ENCODE measurements at regions not wholly inside any gene's neighbourhood (a gene's known extent, or its start where the extent isn't known, plus 50 kb on each side); places are given as distances from the start of the nearest gene placed in this dataset.

DNA sequence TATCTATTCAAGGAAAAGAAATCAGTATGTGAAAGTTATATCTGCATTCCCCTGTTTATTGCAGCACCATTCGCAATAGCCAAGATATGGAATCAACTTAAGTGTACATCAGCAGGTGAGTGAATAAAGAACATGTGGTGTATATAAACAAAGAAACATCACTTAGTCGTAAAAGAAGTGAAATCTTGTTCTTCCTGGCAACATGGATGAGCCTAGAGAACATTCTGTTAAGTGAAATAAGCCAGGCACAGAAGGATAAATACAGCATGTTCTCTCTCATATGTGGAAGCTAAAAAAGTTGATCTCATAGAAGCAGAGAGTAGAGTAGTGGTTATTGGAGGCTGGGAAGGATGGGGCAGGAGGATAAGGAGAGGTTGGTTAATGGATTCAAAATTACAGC is 287.9 kb upstream of the FERMT1 start:
- WGBS, 2 experiments (ENCODE audit: extremely low coverage in 1 of 2, insufficient coverage in 1 of 2, insufficient read length in 1 of 2, insufficient replicate concordance in 2 of 2, low coverage in 1 of 2, low lambda C conversion rate in 2 of 2, missing lambda C conversion rate in 1 of 2) = 78% methylated on average over 2 of the region's 2 CpGs; no CpG with 5 or more reads in 1 of the 2 experiments
- CTCF ChIA-PET (ENCODE audit: partially characterized antibody) = no interaction called here
- H4K8ac ChIP-seq (ENCODE audit: extremely low read depth, insufficient read depth, low read length) = no peak overlapping the region

More for the DNA sequence above, 287.9 kb upstream of the FERMT1 start:
- H3K27ac ChIP-seq (ENCODE audit: low read depth, low read length) = no peak overlapping the region
- DNase-seq (ENCODE audit: low read depth in 1 of 2, low spot score in 2 of 2) (no peak), FAIRE-seq (no peak)
- H4K20me1 ChIP-seq (replicated peaks in 1 of 2; ENCODE audit: control insufficient read depth in 1 of 2, insufficient read depth in 2 of 2, low read length in 2 of 2) = no peaks in the 10 kb centered on the region
- H3K9ac ChIP-seq (replicated peaks in 1 of 4; ENCODE audit: extremely low read depth in 1 of 4, low read depth in 3 of 4, low read length in 3 of 4) = no peak overlapping the region
- H3K23me2 ChIP-seq (ENCODE audit: low read depth, low read length) = no peaks in the 10 kb centered on the region
- no peaks in the 10 kb centered on the region for H3K79me1 ChIP-seq (ENCODE audit: low read depth, low read length)
- H2AFZ ChIP-seq (ENCODE audit: low read length) = no peak overlapping the region
- no peak overlapping the region for H2BK5ac ChIP-seq (ENCODE audit: low read depth, low read length)
- no peaks in the 10 kb centered on the region for H3K79me2 ChIP-seq (ENCODE audit: control insufficient read depth in 1 of 2, insufficient read depth in 2 of 2, low read length in 2 of 2)
- H2BK120ac ChIP-seq (replicated peaks; ENCODE audit: low read depth, low read length) = no peak overlapping the region
- no peak overlapping the region for H3K4ac ChIP-seq (replicated peaks; ENCODE audit: insufficient read length, low read depth, low read length)
- no peak overlapping the region for H4K91ac ChIP-seq (replicated peaks; ENCODE audit: insufficient read length, low read length)
- no peak overlapping the region for H4K5ac ChIP-seq (ENCODE audit: insufficient read length, low read depth, low read length)
- H3K18ac ChIP-seq (ENCODE audit: extremely low read depth, low read length) = no peak overlapping the region
- H3K23ac ChIP-seq (ENCODE audit: insufficient read length) = no peak overlapping the region
- H3K36me3 ChIP-seq (ENCODE audit: control insufficient read depth in 2 of 4, insufficient read depth in 4 of 4, low read length in 3 of 4) = no peaks in the 10 kb centered on the region
- H2BK20ac ChIP-seq (ENCODE audit: low read length) = no peak overlapping the region
- H2BK12ac ChIP-seq (ENCODE audit: low read depth, low read length) = no peak overlapping the region
- POLR2A ChIA-PET (ENCODE audit: partially characterized antibody) = no interaction called here
- no peak overlapping the region for H3K14ac ChIP-seq (ENCODE audit: insufficient read length)
- H3K9me3 ChIP-seq (ENCODE audit: insufficient read depth in 2 of 2, low read depth in 1 of 2, low read length in 1 of 2) = no peaks in the 10 kb centered on the region
- no peak overlapping the region for H3K56ac ChIP-seq (replicated peaks; ENCODE audit: insufficient read length, low read depth, low read length)
- no peak overlapping the region for H3K4me2 ChIP-seq (ENCODE audit: insufficient read depth in 1 of 2, low read depth in 2 of 2, low read length in 2 of 2)
- H2BK15ac ChIP-seq (ENCODE audit: low read length) = no peak overlapping the region
- H2AK5ac ChIP-seq (ENCODE audit: low read depth, low read length) = no peak overlapping the region
- no peaks in the 10 kb centered on the region for H3K27me3 ChIP-seq (replicated peaks in 1 of 4; ENCODE audit: control insufficient read depth in 3 of 4, extremely low read depth in 1 of 4, insufficient read depth in 3 of 4, low read length in 3 of 4)
- no peaks in the 10 kb centered on the region for H3K4me1 ChIP-seq (replicated peaks in 1 of 4; ENCODE audit: control insufficient read depth in 3 of 4, insufficient read depth in 4 of 4, low read length in 3 of 4)
- TF ChIP-seq, protein P1, sequence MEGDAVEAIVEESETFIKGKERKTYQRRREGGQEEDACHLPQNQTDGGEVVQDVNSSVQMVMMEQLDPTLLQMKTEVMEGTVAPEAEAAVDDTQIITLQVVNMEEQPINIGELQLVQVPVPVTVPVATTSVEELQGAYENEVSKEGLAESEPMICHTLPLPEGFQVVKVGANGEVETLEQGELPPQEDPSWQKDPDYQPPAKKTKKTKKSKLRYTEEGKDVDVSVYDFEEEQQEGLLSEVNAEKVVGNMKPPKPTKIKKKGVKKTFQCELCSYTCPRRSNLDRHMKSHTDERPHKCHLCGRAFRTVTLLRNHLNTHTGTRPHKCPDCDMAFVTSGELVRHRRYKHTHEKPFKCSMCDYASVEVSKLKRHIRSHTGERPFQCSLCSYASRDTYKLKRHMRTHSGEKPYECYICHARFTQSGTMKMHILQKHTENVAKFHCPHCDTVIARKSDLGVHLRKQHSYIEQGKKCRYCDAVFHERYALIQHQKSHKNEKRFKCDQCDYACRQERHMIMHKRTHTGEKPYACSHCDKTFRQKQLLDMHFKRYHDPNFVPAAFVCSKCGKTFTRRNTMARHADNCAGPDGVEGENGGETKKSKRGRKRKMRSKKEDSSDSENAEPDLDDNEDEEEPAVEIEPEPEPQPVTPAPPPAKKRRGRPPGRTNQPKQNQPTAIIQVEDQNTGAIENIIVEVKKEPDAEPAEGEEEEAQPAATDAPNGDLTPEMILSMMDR (IDR thresholded peaks at IDR 0.05; ENCODE audit: control extremely low read depth in 1 of 3, insufficient read depth in 1 of 3, low read depth in 1 of 3, low read length in 3 of 3) = no peak
- no peak overlapping the region for H3K4me3 ChIP-seq (ENCODE audit: extremely low read depth in 1 of 4, insufficient read depth in 2 of 4, low read depth in 3 of 4, low read length in 4 of 4)
